ENCODE measurements at regions not wholly inside any gene's neighbourhood (a gene's known extent, or its start where the extent isn't known, plus 50 kb on each side); places are given as distances from the start of the nearest gene placed in this dataset.

GRCh38 chr15:94107652-94108051 lies 123.7 kb upstream of the MCTP2 start:
- TF ChIP-seq EZH2 (IDR thresholded peaks at IDR 0.05) (no peak), POLR2AphosphoS5 (IDR thresholded peaks at IDR 0.05; ENCODE audit: borderline replicate concordance, low read depth, low read length) (no peak)

Data from SK-N-MC (cell line).